Esophagus squamous epithelium (tissue), 5 donors: ENCODE measurements at regions not wholly inside any gene's neighbourhood (a gene's known extent, or its start where the extent isn't known, plus 50 kb on each side); places are given as distances from the start of the nearest gene placed in this dataset.

ENCODE experiments used
- DNase-seq: peaks from one replicate; lab custom pipeline; 2025; lab: John Stamatoyannopoulos, UW
- H3K27ac ChIP-seq, 4 donors: fragments of 200-600 bp; sonication (generic); one replicate each; pipeline ENCODE4 v1.5.1; 2016 to 2019; ENCODE audit warnings: mild to moderate bottlenecking in 1 of 4
- H3K27me3 ChIP-seq, 4 donors: fragments of 200-600 bp; sonication (generic); 1 replicate in 3 of 4; 2 replicates in 1 of 4; pipeline versions ENCODE4 v1.5.1 to v1.6.0; 2017 to 2021; ENCODE audit warnings: antibody characterized with exemption in 1 of 4
- H3K36me3 ChIP-seq, 3 donors: fragments of 200-600 bp; sonication (generic); one replicate each; pipeline ENCODE4 v1.5.1; 2016 to 2019
- H3K4me1 ChIP-seq, 3 donors: fragments of 200-600 bp; sonication (generic); one replicate each; pipeline ENCODE4 v1.5.1; 2017 to 2019
- H3K4me3 ChIP-seq, 4 donors: fragments of 200-600 bp; sonication (generic); 1 replicate in 3 of 4; 2 replicates in 1 of 4; pipeline ENCODE4 v1.5.1; 2016 to 2019; ENCODE audit warnings: mild to moderate bottlenecking in 2 of 4, moderate library complexity in 1 of 4
- H3K9me3 ChIP-seq, 3 donors: fragments of 200-600 bp; sonication (generic); one replicate each; pipeline ENCODE4 v1.5.1; 2016 to 2019
- CTCF ChIP-seq, 6 experiments: fragments of 450-650 bp in 4 of 6; fragments of 200-600 bp in 2 of 6; sonication (generic) in 2 of 6; IDR thresholded peaks; one replicate each; pipeline ENCODE4 v1.5.1; 2016 to 2019; ENCODE audit warnings: antibody characterized with exemption in 6 of 6, mild to moderate bottlenecking in 4 of 6, moderate library complexity in 4 of 6
- POLR2A ChIP-seq, 4 donors: fragments of 450-650 bp; IDR thresholded peaks; one replicate each; pipeline ENCODE4 v1.6.1; 2017; ENCODE audit warnings: antibody characterized with exemption in 4 of 4, mild to moderate bottlenecking in 4 of 4, moderate library complexity in 3 of 4
- WGBS, 2 donors: methylation state at CpG; one replicate each; pipeline ENCODE4 v1.1.5; 2018; 5-methylcytosine and 5-hydroxymethylcytosine counted together
- intact Hi-C: fragments of 100-400 bp; cut with DNase I; formaldehyde crosslinking; loops from one replicate; pipeline ENCODE4 v1.15.0; 2022
- donor health status: DM: yes; HTN: yes; CAD: no.

DNA sequence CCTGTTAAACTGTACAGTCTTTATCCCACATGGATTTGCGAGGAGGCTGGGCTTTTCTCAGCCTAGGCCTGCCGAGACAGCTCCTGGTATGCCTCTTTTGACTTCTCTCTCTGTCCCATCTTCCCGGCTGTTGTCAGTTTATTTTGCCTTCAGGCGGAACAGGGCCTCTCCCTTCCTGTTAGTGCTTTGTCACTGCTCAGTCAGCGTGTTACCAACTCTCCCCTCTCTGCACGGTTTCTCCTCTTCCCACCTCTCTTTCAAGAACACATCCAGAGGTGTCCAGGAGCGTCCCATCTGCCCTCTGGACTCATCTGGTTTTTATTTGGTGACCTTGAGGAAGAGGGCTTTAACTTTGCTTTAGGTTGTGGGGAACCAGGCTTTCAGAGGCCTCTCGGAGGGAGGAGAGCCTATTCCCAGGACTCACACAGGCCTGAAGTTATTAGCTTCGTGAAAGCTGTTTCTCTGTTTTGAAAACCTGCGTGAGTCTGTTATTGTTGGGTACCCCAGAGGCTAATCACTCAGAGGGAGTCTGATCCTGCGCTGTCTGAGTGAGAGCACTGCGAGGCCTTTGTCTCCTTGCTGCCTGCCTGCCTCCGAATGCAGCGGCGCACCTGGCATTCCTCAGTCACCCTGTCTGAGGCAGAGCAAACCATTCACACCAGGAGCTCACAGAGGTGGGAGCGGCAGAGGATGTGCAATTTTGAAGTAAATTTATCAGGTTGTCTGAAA lies 234.4 kb upstream of the MPDZ start:
- H3K9me3 ChIP-seq = no peaks in the 10 kb centered on the region
- intact Hi-C loops = no loop called here
- peak overlapping the region; percentile 55 to 77 (median 70) for H3K27ac ChIP-seq
- WGBS, 2 donors = 29 to 47% methylated on average over 13 to 15 of the region's 16 CpGs
- no peaks in the 10 kb centered on the region for H3K27me3 ChIP-seq
- DNase-seq = no peak
- no peaks in the 10 kb centered on the region for H3K36me3 ChIP-seq
- TF ChIP-seq CTCF (IDR thresholded peaks at IDR 0.05) (no peak), POLR2A (IDR thresholded peaks at IDR 0.05) (no peak)
- peaks cover 6 to 20% (median 14%) of the 10 kb centered on the region in 3 donors for H3K4me1 ChIP-seq
- H3K4me3 ChIP-seq = no peak overlapping the region

- intact Hi-C loops = no loop called here
- Histone ChIP-seq H3K36me3 (no peaks in the 10 kb centered on the region), H3K27me3 (no peaks in the 10 kb centered on the region), H3K4me3 (no peak overlapping the region), H3K27ac (peak overlapping the region; percentile 55 to 77 (median 70)), H3K9me3 (no peaks in the 10 kb centered on the region), H3K4me1 (peaks cover 6 to 20% (median 14%) of the 10 kb centered on the region in 3 donors)
- WGBS, 2 donors = 24 to 26% methylated on average over 6 of the region's 6 CpGs
- TF ChIP-seq POLR2A (IDR thresholded peaks at IDR 0.05) = no peak
- no peak for DNase-seq
Observed at GRCh38 chr9:13513286-13513685, 233.8 kb upstream of the MPDZ start.

DNA sequence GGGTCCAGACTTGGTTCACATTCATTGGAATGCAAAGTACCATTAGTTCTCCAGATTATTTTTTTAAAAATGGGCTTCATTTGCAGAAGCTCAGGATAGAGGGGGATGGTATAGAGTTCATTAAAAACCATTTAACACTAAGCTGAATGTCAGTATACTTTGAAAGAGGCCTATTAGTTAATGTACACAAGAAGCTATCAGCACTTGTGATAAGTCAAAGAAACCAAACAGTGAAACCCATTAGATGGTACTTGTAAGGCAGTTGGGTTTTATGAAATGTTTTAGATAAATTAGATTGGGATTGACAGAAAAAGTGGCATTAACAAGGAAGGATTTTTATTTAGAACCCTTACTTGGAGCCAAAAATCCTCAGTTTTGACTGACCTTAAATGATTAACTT lies 229.2 kb upstream of the MPDZ start:
- intact Hi-C loops = no loop called here

DNA sequence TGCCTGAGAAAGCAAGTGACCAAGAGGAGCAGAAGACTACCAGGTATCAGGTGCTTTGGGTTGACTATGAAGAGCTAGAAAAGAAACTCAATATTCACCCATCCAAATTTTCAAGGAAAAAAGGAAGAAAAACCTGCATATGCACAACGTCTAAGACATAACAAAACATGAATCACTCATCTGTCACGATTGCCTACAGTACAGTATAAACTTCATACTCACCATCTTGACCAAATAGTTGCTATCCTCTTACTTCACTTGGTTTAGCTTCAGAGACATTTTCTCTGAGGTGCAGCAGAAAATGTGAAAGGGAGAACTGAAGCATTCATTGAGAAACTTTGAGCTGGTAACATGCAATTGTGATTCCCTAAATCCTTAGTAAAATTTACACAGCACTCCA lies 228.6 kb upstream of the MPDZ start:
- Histone ChIP-seq H3K9me3 (no peaks in the 10 kb centered on the region), H3K4me3 (no peak overlapping the region), H3K27ac (no peak overlapping the region), H3K36me3 (no peaks in the 10 kb centered on the region), H3K27me3 (no peaks in the 10 kb centered on the region), H3K4me1 (peaks cover 0 to 7% (median 1%) of the 10 kb centered on the region in 3 donors)
- 42 to 52% methylated on average over 2 of the region's 2 CpGs for WGBS, 2 donors
- DNase-seq = no peak
- TF ChIP-seq CTCF (IDR thresholded peaks at IDR 0.05) = no peak
- intact Hi-C loops = no loop called here

More for the DNA sequence above, 229.2 kb upstream of the MPDZ start:
- DNase-seq = no peak
- H3K36me3 ChIP-seq = no peaks in the 10 kb centered on the region
- H3K4me1 ChIP-seq = peaks cover 3 to 13% (median 7%) of the 10 kb centered on the region in 3 donors
- no peak for TF ChIP-seq CTCF (IDR thresholded peaks at IDR 0.05)
- TF ChIP-seq POLR2A (IDR thresholded peaks at IDR 0.05) = no peak
- no peak overlapping the region for H3K27ac ChIP-seq
- H3K27me3 ChIP-seq = no peaks in the 10 kb centered on the region
- H3K9me3 ChIP-seq = no peaks in the 10 kb centered on the region
- no peak overlapping the region for H3K4me3 ChIP-seq

- Histone ChIP-seq H3K27ac (no peak overlapping the region), H3K9me3 (no peaks in the 10 kb centered on the region), H3K27me3 (no peaks in the 10 kb centered on the region), H3K4me1 (no peaks in the 10 kb centered on the region), H3K36me3 (no peaks in the 10 kb centered on the region), H3K4me3 (no peak overlapping the region)
- DNase-seq = no peak
- WGBS, 2 donors = 88 to 89% methylated on average over 3 of the region's 3 CpGs
- TF ChIP-seq CTCF (IDR thresholded peaks at IDR 0.05) = no peak
- TF ChIP-seq POLR2A (IDR thresholded peaks at IDR 0.05) = no peak
- intact Hi-C loops = no loop called here
Observed at GRCh38 chr9:13505797-13506196, 226.3 kb upstream of the MPDZ start.
